ENCODE measurements at regions not wholly inside any gene's neighbourhood (a gene's known extent, or its start where the extent isn't known, plus 50 kb on each side); places are given as distances from the start of the nearest gene placed in this dataset.

- Histone ChIP-seq H4K20me1 (ENCODE audit: control insufficient read depth, extremely low read depth, insufficient read depth, low read length) (no peaks in the 10 kb centered on the region), H3K27me3 (ENCODE audit: control insufficient read depth, insufficient read depth, low read length) (peaks cover 5% of the 10 kb centered on the region), H3K79me2 (ENCODE audit: control insufficient read depth, insufficient read depth, low read length) (no peaks in the 10 kb centered on the region), H3K27ac (ENCODE audit: insufficient read depth, low read length) (no peak overlapping the region), H3K4me3 (replicated peaks in 1 of 4; ENCODE audit: control extremely low read depth in 1 of 4, insufficient read depth in 1 of 4, low read depth in 3 of 4, low read length in 4 of 4) (no peak overlapping the region), H3K36me3 (ENCODE audit: control insufficient read depth, insufficient read depth, low read length) (no peaks in the 10 kb centered on the region), H3K4me2 (ENCODE audit: extremely low read depth, insufficient read depth, low read length) (no peak overlapping the region), H3K9me3 (ENCODE audit: control insufficient read depth, insufficient read depth, low read depth, low read length) (no peaks in the 10 kb centered on the region), H3K9ac (ENCODE audit: insufficient read depth, low read length) (no peak overlapping the region), H2AFZ (ENCODE audit: low read length) (no peak overlapping the region), H3K4me1 (ENCODE audit: control insufficient read depth, extremely low read depth, insufficient read depth, low read length) (no peaks in the 10 kb centered on the region)
- DNase-seq (ENCODE audit: low read depth in 2 of 2): no peak
- TF ChIP-seq EZH2 (IDR thresholded peaks at IDR 0.05; ENCODE audit: low read length, missing control alignments) (no peak), CTCF (conservative IDR thresholded peaks at IDR 0.05 in 1 of 2, IDR thresholded peaks at IDR 0.05 in 1 of 2; ENCODE audit: low read depth in 1 of 2, low read length in 2 of 2) (no peak)
Observed at GRCh38 chr16:86872131-86872530, 293.8 kb downstream of the FOXL1 start.

GRCh38 chr16:86872833-86873232, 294.5 kb downstream of the FOXL1 start:
- Histone ChIP-seq H3K9me3 (ENCODE audit: control insufficient read depth, insufficient read depth, low read depth, low read length) (no peaks in the 10 kb centered on the region), H3K36me3 (ENCODE audit: control insufficient read depth, insufficient read depth, low read length) (no peaks in the 10 kb centered on the region), H3K4me3 (replicated peaks in 1 of 4; ENCODE audit: control extremely low read depth in 1 of 4, insufficient read depth in 1 of 4, low read depth in 3 of 4, low read length in 4 of 4) (no peak overlapping the region), H3K9ac (ENCODE audit: insufficient read depth, low read length) (no peak overlapping the region), H2AFZ (ENCODE audit: low read length) (no peak overlapping the region), H3K79me2 (ENCODE audit: control insufficient read depth, insufficient read depth, low read length) (no peaks in the 10 kb centered on the region), H3K4me2 (ENCODE audit: extremely low read depth, insufficient read depth, low read length) (no peak overlapping the region), H3K27ac (ENCODE audit: insufficient read depth, low read length) (no peak overlapping the region), H3K27me3 (ENCODE audit: control insufficient read depth, insufficient read depth, low read length) (peaks cover 6% of the 10 kb centered on the region), H4K20me1 (ENCODE audit: control insufficient read depth, extremely low read depth, insufficient read depth, low read length) (no peaks in the 10 kb centered on the region), H3K4me1 (ENCODE audit: control insufficient read depth, extremely low read depth, insufficient read depth, low read length) (no peaks in the 10 kb centered on the region)
- TF ChIP-seq EZH2 (IDR thresholded peaks at IDR 0.05; ENCODE audit: low read length, missing control alignments): no peak
- TF ChIP-seq CTCF (conservative IDR thresholded peaks at IDR 0.05 in 1 of 2, IDR thresholded peaks at IDR 0.05 in 1 of 2; ENCODE audit: low read depth in 1 of 2, low read length in 2 of 2): no peak
- no peak for DNase-seq (ENCODE audit: low read depth in 2 of 2)

- no peak overlapping the region for H3K4me2 ChIP-seq (ENCODE audit: extremely low read depth, insufficient read depth, low read length)
- no peaks in the 10 kb centered on the region for H3K36me3 ChIP-seq (ENCODE audit: control insufficient read depth, insufficient read depth, low read length)
- no peak overlapping the region for H3K9ac ChIP-seq (ENCODE audit: insufficient read depth, low read length)
- no peaks in the 10 kb centered on the region for H3K9me3 ChIP-seq (ENCODE audit: control insufficient read depth, insufficient read depth, low read depth, low read length)
- H3K79me2 ChIP-seq (ENCODE audit: control insufficient read depth, insufficient read depth, low read length): no peaks in the 10 kb centered on the region
- H3K27me3 ChIP-seq (ENCODE audit: control insufficient read depth, insufficient read depth, low read length): peaks cover 5% of the 10 kb centered on the region
- no peaks in the 10 kb centered on the region for H4K20me1 ChIP-seq (ENCODE audit: control insufficient read depth, extremely low read depth, insufficient read depth, low read length)
- DNase-seq (ENCODE audit: low read depth in 2 of 2): no peak
- no peaks in the 10 kb centered on the region for H3K4me1 ChIP-seq (ENCODE audit: control insufficient read depth, extremely low read depth, insufficient read depth, low read length)
- no peak overlapping the region for H3K27ac ChIP-seq (ENCODE audit: insufficient read depth, low read length)
- TF ChIP-seq EZH2 (IDR thresholded peaks at IDR 0.05; ENCODE audit: low read length, missing control alignments): no peak
- TF ChIP-seq CTCF (conservative IDR thresholded peaks at IDR 0.05 in 1 of 2, IDR thresholded peaks at IDR 0.05 in 1 of 2; ENCODE audit: low read depth in 1 of 2, low read length in 2 of 2): peak; percentile 40 to 53
- no peak overlapping the region for H3K4me3 ChIP-seq (replicated peaks in 1 of 4; ENCODE audit: control extremely low read depth in 1 of 4, insufficient read depth in 1 of 4, low read depth in 3 of 4, low read length in 4 of 4)
- no peak overlapping the region for H2AFZ ChIP-seq (ENCODE audit: low read length)
Observed at GRCh38 chr16:86874141-86874540, 295.8 kb downstream of the FOXL1 start.
